IPS DF 6.9 (cell line): ENCODE measurements at regions not wholly inside any gene's neighbourhood (a gene's known extent, or its start where the extent isn't known, plus 50 kb on each side); places are given as distances from the start of the nearest gene placed in this dataset.

ENCODE experiments used
- DNase-seq: peaks from one replicate; pipeline ENCODE4 v3.0.0-alpha.2; 2013; ENCODE audit warnings: low read depth, low spot score
- H3K27ac ChIP-seq: one replicate; pipeline ENCODE4 v1.5.1; 2013; ENCODE audit warnings: low read length, control low read depth
- H3K27me3 ChIP-seq: 2 replicates; pipeline ENCODE4 v1.6.1; 2013; ENCODE audit warnings: mild to moderate bottlenecking, low read length; ENCODE audit not compliant: control insufficient read depth, insufficient read depth
- H3K36me3 ChIP-seq: 2 replicates; pipeline ENCODE4 v1.6.1; 2013; ENCODE audit warnings: low read length; ENCODE audit not compliant: control insufficient read depth, insufficient read depth
- H3K4me1 ChIP-seq: 2 replicates; pipeline ENCODE4 v1.6.1; 2013; ENCODE audit warnings: low read length; ENCODE audit not compliant: control insufficient read depth, insufficient read depth
- H3K4me3 ChIP-seq: 2 replicates; pipeline ENCODE4 v1.5.1; 2013; ENCODE audit warnings: mild to moderate bottlenecking, low read length
- H3K9me3 ChIP-seq: 2 replicates; pipeline ENCODE4 v1.6.1; 2013; ENCODE audit warnings: low read length, inconsistent platforms; ENCODE audit not compliant: control insufficient read depth, insufficient read depth
- WGBS: extraction: QIAGEN DNeasy Blood & Tissue Kit; methylation state at CpG from one replicate; pipeline ENCODE4 v1.1.7; 2013; ENCODE audit warnings: mixed read lengths, missing lambda C conversion rate; ENCODE audit not compliant: insufficient read length, insufficient coverage; 5-methylcytosine and 5-hydroxymethylcytosine counted together

- Histone ChIP-seq H3K27me3 (no peaks in the 10 kb centered on the region), H3K4me3 (no peak overlapping the region), H3K9me3 (no peaks in the 10 kb centered on the region), H3K4me1 (no peaks in the 10 kb centered on the region), H3K36me3 (no peaks in the 10 kb centered on the region), H3K27ac (no peak overlapping the region)
- no peak for DNase-seq
- no CpG with 5 or more reads among the region's 3 CpGs for WGBS
These were observed 209.8 kb downstream of the TPBG start for GRCh38 chr6:82573254-82573972.

DNA sequence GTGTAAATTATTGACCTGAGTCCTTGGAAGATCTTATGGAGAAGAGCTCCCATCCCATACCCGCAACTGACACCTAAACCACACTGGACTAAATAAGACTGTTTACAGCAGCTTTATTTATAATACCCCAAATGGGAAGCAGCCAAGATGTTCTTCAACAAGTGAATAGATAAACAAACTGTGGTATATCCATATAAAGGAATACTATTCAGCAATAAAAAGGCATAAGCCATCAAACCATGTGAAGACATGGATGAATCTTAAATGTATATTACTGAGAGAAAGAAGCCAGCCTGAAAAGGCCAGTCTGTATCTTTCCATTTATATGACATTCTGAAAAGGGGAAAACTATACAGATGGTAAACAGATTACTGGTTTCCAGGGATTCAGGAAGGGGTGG, 212.7 kb downstream of the TPBG start:
- H3K9me3 ChIP-seq: no peaks in the 10 kb centered on the region
- DNase-seq: no peak
- no peaks in the 10 kb centered on the region for H3K36me3 ChIP-seq
- H3K4me1 ChIP-seq: no peaks in the 10 kb centered on the region
- no CpG with 5 or more reads among the region's 1 CpG for WGBS
- H3K27ac ChIP-seq: no peak overlapping the region
- H3K4me3 ChIP-seq: no peak overlapping the region
- no peaks in the 10 kb centered on the region for H3K27me3 ChIP-seq

GRCh38 chr6:82584194-82584695, 220.6 kb downstream of the TPBG start:
- Histone ChIP-seq H3K27me3 (no peaks in the 10 kb centered on the region), H3K36me3 (no peaks in the 10 kb centered on the region), H3K4me1 (peaks cover 2% of the 10 kb centered on the region; the same call in 1 of the 2 replicates), H3K4me3 (no peak overlapping the region), H3K27ac (no peak overlapping the region), H3K9me3 (no peaks in the 10 kb centered on the region)
- DNase-seq: no peak
- WGBS: no CpG with 5 or more reads among the region's 6 CpGs

GRCh38 chr6:82584856-82585255, 221.2 kb downstream of the TPBG start:
- Histone ChIP-seq H3K9me3 (no peaks in the 10 kb centered on the region), H3K27me3 (no peaks in the 10 kb centered on the region), H3K36me3 (no peaks in the 10 kb centered on the region), H3K4me3 (no peak overlapping the region), H3K4me1 (peaks cover 4% of the 10 kb centered on the region; the same call in 1 of the 2 replicates), H3K27ac (no peak overlapping the region)
- WGBS: no CpG with 5 or more reads among the region's 3 CpGs
- DNase-seq: no peak

DNA sequence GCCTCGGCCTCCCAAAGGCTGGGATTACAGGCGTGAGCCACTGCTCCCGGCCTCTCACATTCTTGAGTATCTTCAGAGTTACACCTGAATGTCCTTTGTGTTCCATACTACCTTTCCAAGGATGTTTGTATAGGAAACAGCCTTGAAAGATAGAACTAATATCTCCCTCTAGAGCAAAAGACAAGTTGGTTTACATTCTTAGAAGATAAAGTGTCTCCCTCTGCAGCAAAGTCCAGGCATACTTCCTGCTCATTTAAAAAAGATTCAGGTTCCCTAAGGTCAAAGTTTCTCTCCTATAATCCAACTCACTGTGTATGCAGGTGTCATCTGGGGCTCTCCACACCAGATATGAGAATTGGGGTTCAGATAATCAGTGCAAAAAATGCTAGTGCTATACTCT, 224.4 kb downstream of the TPBG start:
- Histone ChIP-seq H3K27me3 (no peaks in the 10 kb centered on the region), H3K27ac (no peak overlapping the region), H3K4me1 (peaks cover 4% of the 10 kb centered on the region; the same call in 1 of the 2 replicates), H3K4me3 (no peak overlapping the region), H3K36me3 (no peaks in the 10 kb centered on the region), H3K9me3 (no peaks in the 10 kb centered on the region)
- DNase-seq: no peak
- WGBS: no CpG with 5 or more reads among the region's 3 CpGs

GRCh38 chr6:82588859-82589412, 225.3 kb downstream of the TPBG start:
- Histone ChIP-seq H3K36me3 (no peaks in the 10 kb centered on the region), H3K4me1 (peaks cover 2% of the 10 kb centered on the region; the same call in 1 of the 2 replicates), H3K27me3 (no peaks in the 10 kb centered on the region), H3K27ac (no peak overlapping the region), H3K4me3 (no peak overlapping the region), H3K9me3 (no peaks in the 10 kb centered on the region)
- WGBS: no CpG with 5 or more reads among the region's 1 CpG
- no peak for DNase-seq

DNA sequence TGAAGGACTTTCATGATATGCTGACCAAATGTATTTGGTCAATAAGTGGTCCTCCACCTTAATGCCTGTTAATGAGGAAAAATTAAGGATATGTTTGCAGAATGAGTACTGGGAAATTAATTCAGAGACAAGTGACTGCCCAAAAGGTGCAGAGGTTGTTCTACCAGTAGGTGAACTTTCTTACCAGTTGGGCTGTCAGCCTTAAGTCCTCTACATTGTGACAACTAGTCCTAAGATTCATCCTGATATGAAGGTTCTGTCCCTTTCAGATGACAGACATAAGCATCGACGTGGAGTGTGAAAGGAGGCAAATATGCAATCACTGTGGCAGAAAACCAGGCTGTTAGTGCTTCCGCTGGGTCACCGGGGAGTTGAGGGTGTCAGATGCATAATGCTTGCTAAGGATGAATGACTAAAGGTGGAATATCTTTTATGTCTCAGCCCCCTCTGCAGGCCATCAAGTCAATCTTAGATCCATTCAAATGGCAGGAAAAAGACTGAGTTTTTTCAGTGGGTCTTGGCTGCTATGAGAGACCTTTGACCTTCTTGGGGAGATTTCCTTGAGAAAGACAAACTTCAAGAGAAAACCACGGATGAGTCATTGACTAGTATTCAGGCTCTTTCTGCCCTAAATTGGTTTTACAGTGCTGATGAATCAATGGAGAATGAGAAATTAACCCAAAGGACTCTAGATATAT, 226.0 kb downstream of the TPBG start:
- no peaks in the 10 kb centered on the region for H3K27me3 ChIP-seq
- no CpG with 5 or more reads among the region's 5 CpGs for WGBS
- H3K36me3 ChIP-seq: no peaks in the 10 kb centered on the region
- H3K9me3 ChIP-seq: no peaks in the 10 kb centered on the region
- peaks cover 2% of the 10 kb centered on the region; the same call in 1 of the 2 replicates for H3K4me1 ChIP-seq
- no peak for DNase-seq
- no peak overlapping the region for H3K27ac ChIP-seq
- no peak overlapping the region for H3K4me3 ChIP-seq

DNA sequence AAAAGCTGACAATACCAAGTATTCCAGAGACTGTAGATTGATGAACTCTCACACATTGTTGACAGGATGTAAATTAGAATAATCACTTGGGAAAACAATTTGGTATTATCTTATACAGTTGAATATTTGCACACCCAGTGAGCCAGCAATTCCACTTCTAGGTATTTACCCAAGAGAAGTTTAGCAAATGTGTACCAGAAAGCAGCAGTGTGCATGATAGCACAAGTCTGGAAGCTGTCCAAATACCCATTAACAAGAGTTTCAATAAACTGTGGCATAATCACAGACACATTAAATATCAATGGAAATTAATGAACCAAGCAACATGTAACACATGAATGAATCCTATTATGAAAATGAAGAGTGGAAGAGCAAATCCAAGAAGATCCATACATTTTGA, 233.6 kb downstream of the TPBG start:
- no peaks in the 10 kb centered on the region for H3K36me3 ChIP-seq
- no peak for DNase-seq
- H3K27me3 ChIP-seq: no peaks in the 10 kb centered on the region
- no peak overlapping the region for H3K4me3 ChIP-seq
- no peaks in the 10 kb centered on the region for H3K4me1 ChIP-seq
- no peaks in the 10 kb centered on the region for H3K9me3 ChIP-seq
- no peak overlapping the region for H3K27ac ChIP-seq

- Histone ChIP-seq H3K4me1 (no peaks in the 10 kb centered on the region), H3K27ac (no peak overlapping the region), H3K36me3 (no peaks in the 10 kb centered on the region), H3K4me3 (no peak overlapping the region), H3K27me3 (no peaks in the 10 kb centered on the region), H3K9me3 (no peaks in the 10 kb centered on the region)
- WGBS: no CpG with 5 or more reads among the region's 4 CpGs
- DNase-seq: no peak
These were observed 239.2 kb downstream of the TPBG start for GRCh38 chr6:82602776-82603175.

DNA sequence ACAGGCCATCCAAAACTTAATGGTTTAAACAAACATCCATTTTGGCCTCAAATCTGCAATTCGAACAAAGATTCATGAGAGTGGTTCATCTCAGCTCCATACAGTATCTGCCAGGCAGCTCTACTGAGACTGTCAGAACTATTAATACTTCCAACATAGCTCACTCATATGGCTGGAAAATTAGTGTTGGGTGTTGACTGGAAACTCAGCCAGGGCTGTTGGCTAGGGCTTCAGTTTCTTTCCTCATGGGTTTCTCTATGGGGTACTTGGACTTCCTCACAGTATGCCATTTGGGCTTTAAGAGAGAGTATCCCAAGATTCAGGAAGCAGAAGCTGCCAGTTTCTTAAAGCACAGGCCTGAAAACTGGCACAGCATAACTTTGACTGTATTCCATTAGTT, 240.3 kb downstream of the TPBG start:
- no peaks in the 10 kb centered on the region for H3K4me1 ChIP-seq
- DNase-seq: no peak
- no peaks in the 10 kb centered on the region for H3K36me3 ChIP-seq
- H3K27me3 ChIP-seq: no peaks in the 10 kb centered on the region
- H3K27ac ChIP-seq: no peak overlapping the region
- WGBS: no CpG with 5 or more reads among the region's 1 CpG
- no peak overlapping the region for H3K4me3 ChIP-seq
- H3K9me3 ChIP-seq: no peaks in the 10 kb centered on the region
